ENCODE measurements at regions not wholly inside any gene's neighbourhood (a gene's known extent, or its start where the extent isn't known, plus 50 kb on each side); places are given as distances from the start of the nearest gene placed in this dataset.

GRCh38 chrX:69236641-69237040 lies 71.4 kb upstream of the PJA1 start:
- FAIRE-seq (no peak), DNase-seq (ENCODE audit: insufficient read length) (no peak)
- TF ChIP-seq TAF1 (IDR thresholded peaks at IDR 0.05; ENCODE audit: borderline replicate concordance, low read depth, low read length) (no peak), POLR2AphosphoS5 (IDR thresholded peaks at IDR 0.05; ENCODE audit: low read depth, low read length) (no peak), POLR2A (IDR thresholded peaks at IDR 0.05; ENCODE audit: low read depth, low read length) (no peak)

- TF ChIP-seq TAF1 (IDR thresholded peaks at IDR 0.05; ENCODE audit: borderline replicate concordance, low read depth, low read length) (no peak), POLR2AphosphoS5 (IDR thresholded peaks at IDR 0.05; ENCODE audit: low read depth, low read length) (no peak), POLR2A (IDR thresholded peaks at IDR 0.05; ENCODE audit: low read depth, low read length) (no peak)
- DNase-seq (ENCODE audit: insufficient read length) (no peak), FAIRE-seq (no peak)
Measured at GRCh38 chrX:69234624-69235023, 69.4 kb upstream of the PJA1 start.

DNA sequence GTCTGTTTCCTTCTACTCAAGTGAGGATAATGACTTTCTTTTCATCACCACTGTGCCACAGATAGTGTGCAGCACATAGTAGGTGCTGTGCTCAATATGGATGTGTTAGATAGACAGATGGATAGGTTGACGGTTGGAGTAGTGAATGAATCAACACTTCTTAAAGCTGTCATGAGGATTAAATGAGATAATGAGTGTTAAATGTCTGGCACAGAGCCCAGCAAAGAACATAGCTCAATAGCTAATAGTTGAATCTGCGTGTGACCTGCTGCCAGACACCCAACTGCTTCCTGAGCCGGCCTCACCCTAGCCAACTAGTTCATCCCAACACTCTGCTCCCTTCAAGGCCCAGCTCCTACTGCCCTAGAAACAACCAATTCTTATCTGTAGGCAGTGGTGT lies 67.7 kb upstream of the PJA1 start:
- TF ChIP-seq POLR2A (IDR thresholded peaks at IDR 0.05; ENCODE audit: low read depth, low read length) (no peak), POLR2AphosphoS5 (IDR thresholded peaks at IDR 0.05; ENCODE audit: low read depth, low read length) (no peak), TAF1 (IDR thresholded peaks at IDR 0.05; ENCODE audit: borderline replicate concordance, low read depth, low read length) (no peak)
- FAIRE-seq = no peak
- DNase-seq (ENCODE audit: insufficient read length) = no peak

DNA sequence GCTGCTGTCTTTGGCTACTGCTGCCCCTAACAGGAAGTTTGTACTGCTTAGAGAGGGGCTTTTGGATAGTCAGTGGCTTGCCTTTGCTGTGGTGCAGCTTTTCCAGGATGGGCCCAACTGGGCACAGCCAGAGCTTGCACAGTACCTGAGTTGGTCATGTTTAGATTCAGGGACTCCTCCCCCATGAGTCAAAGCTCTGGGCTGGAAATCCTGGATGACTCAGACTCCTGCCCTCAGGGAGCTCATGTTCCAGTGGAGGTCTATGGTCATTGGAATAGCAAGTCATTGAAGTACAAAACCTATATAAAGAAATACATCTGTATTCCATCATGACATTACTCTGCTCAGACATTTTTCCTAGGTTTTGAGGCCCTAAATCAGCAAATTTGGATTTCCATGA lies 66.7 kb upstream of the PJA1 start:
- FAIRE-seq = no peak
- TF ChIP-seq POLR2AphosphoS5 (IDR thresholded peaks at IDR 0.05; ENCODE audit: low read depth, low read length) (no peak), POLR2A (IDR thresholded peaks at IDR 0.05; ENCODE audit: low read depth, low read length) (no peak), TAF1 (IDR thresholded peaks at IDR 0.05; ENCODE audit: borderline replicate concordance, low read depth, low read length) (no peak)
- no peak for DNase-seq (ENCODE audit: insufficient read length)

DNA sequence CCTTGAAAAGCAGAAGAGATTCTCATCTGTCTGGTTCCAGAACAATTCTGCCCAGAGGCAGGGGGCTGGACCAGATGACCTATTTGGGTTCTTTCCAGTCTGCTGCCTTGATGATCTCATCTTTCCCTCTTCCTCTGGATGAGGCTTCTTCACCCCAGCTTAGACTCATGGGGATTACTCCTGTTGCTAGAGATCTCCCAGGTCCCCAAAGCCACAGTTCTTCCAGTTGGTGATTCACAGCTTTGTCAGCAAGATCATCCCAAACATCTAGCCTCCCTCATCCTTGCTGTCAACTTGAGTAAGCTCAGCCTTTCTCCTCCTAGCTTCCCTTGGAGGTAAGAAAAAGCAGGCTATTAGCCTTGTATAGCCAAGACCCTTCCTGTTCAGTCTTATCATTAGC lies 64.2 kb upstream of the PJA1 start:
- FAIRE-seq (no peak), DNase-seq (ENCODE audit: insufficient read length) (no peak)
- TF ChIP-seq POLR2A (IDR thresholded peaks at IDR 0.05; ENCODE audit: low read depth, low read length) = no peak
- no peak for TF ChIP-seq POLR2AphosphoS5 (IDR thresholded peaks at IDR 0.05; ENCODE audit: low read depth, low read length)
- TF ChIP-seq TAF1 (IDR thresholded peaks at IDR 0.05; ENCODE audit: borderline replicate concordance, low read depth, low read length) = no peak

DNA sequence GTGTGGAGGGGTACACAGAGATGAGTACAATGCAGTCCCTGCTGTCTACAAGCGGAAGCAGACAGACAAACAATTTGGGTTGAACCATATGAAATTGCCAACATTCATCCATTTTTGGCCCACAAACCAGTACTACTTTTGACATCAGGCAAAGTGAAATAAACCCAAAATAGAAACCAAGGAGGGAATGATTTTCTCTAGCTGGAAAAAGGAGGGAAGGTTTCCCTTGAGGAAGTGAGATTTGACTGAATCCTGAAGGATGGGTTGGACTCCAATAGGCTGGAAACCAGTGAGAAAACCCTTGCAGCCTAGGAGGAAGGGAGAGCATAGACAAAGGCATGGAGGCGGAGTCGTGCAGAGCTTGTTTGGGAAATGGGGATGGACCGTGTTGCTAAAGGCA lies 63.5 kb upstream of the PJA1 start:
- DNase-seq (ENCODE audit: insufficient read length) (no peak), FAIRE-seq (no peak)
- TF ChIP-seq TAF1 (IDR thresholded peaks at IDR 0.05; ENCODE audit: borderline replicate concordance, low read depth, low read length) = no peak
- TF ChIP-seq POLR2A (IDR thresholded peaks at IDR 0.05; ENCODE audit: low read depth, low read length) = no peak
- TF ChIP-seq POLR2AphosphoS5 (IDR thresholded peaks at IDR 0.05; ENCODE audit: low read depth, low read length) = no peak

GRCh38 chrX:69226459-69227158 lies 61.4 kb upstream of the PJA1 start:
- DNase-seq (ENCODE audit: insufficient read length) (no peak), FAIRE-seq (no peak)
- TF ChIP-seq POLR2A (IDR thresholded peaks at IDR 0.05; ENCODE audit: low read depth, low read length) (no peak), TAF1 (IDR thresholded peaks at IDR 0.05; ENCODE audit: borderline replicate concordance, low read depth, low read length) (no peak), POLR2AphosphoS5 (IDR thresholded peaks at IDR 0.05; ENCODE audit: low read depth, low read length) (no peak)

GRCh38 chrX:69222103-69223090 lies 57.1 kb upstream of the PJA1 start:
- DNase-seq (ENCODE audit: insufficient read length) = peak; percentile 65
- peak; percentile 46 for FAIRE-seq
- no peak for TF ChIP-seq POLR2AphosphoS5 (IDR thresholded peaks at IDR 0.05; ENCODE audit: low read depth, low read length)
- TF ChIP-seq TAF1 (IDR thresholded peaks at IDR 0.05; ENCODE audit: borderline replicate concordance, low read depth, low read length) = no peak
- TF ChIP-seq POLR2A (IDR thresholded peaks at IDR 0.05; ENCODE audit: low read depth, low read length) = no peak

DNA sequence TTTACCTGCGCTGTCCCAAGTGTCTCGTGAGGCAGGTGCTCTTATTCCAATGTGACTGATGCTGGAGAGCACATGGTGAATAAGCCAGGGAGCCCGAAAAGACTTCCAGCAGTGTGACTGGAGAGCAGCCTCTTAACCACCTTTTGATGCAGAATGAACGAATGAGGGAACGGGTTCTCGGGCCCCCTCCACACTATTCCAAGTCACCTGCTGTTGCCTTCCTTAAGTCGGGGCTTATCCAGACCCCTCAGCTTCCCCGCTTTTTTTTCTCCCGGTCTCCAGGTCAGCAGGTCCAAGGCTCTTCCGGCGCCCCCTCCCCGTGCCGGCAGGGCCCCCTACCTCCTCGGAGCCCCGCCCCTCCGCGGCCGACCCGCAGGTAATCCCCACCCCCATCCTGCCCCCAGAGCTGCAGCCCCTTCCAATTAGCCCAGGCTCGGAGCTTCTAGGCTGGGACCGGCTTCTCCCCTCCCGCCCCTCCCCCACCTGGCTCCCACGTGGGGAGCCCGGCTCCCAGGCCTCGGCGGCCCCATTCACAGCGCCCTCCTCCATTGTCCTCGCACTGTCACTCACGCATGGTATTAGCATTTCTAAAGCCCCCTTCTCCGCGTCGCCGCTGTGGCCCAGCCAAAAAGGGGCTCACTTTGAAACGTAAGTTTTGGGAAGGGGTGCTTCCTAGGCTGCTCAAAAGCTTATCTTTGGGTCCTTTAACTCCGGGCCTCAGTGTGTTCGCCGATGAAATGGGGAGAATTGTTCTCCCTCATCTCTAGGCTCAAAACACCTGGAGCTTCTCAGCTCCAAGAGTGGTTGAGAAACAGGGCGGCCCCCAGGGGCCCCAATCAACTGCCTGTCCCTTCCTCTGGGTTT lies 56.2 kb upstream of the PJA1 start:
- TF ChIP-seq POLR2AphosphoS5 (IDR thresholded peaks at IDR 0.05; ENCODE audit: low read depth, low read length) (no peak), POLR2A (IDR thresholded peaks at IDR 0.05; ENCODE audit: low read depth, low read length) (no peak), TAF1 (IDR thresholded peaks at IDR 0.05; ENCODE audit: borderline replicate concordance, low read depth, low read length) (no peak)
- FAIRE-seq = no peak
- no peak for DNase-seq (ENCODE audit: insufficient read length)

GRCh38 chrX:69218407-69218997 lies 53.2 kb upstream of the PJA1 start:
- TF ChIP-seq POLR2A (IDR thresholded peaks at IDR 0.05; ENCODE audit: low read depth, low read length) (no peak), TAF1 (IDR thresholded peaks at IDR 0.05; ENCODE audit: borderline replicate concordance, low read depth, low read length) (no peak), POLR2AphosphoS5 (IDR thresholded peaks at IDR 0.05; ENCODE audit: low read depth, low read length) (no peak)
- no peak for DNase-seq (ENCODE audit: insufficient read length)
- FAIRE-seq = no peak
